ENCODE measurements at regions not wholly inside any gene's neighbourhood (a gene's known extent, or its start where the extent isn't known, plus 50 kb on each side); places are given as distances from the start of the nearest gene placed in this dataset.

GRCh38 chr4:74618659-74619058 is 173.7 kb downstream of the AREG start:
- Histone ChIP-seq H3K27me3 (replicated peaks in 1 of 7) (peaks cover 0 to 34% (median 0%) of the 10 kb centered on the region in 7 donors), H3K36me3 (no peaks in the 10 kb centered on the region), H3K27ac (no peak overlapping the region), H3K4me3 (no peak overlapping the region), H3K9me3 (no peaks in the 10 kb centered on the region), H3K4me1 (no peaks in the 10 kb centered on the region)
- DNase-seq: no peak
- 25 to 69% (median 40%) methylated on average over 1 of the region's 1 CpG for WGBS, 5 donors
- TF ChIP-seq CTCF (IDR thresholded peaks at IDR 0.05 in 8 of 11, conservative IDR thresholded peaks at IDR 0.05 in 3 of 11) (no peak), POLR2A (IDR thresholded peaks at IDR 0.05) (no peak), POLR2AphosphoS5 (IDR thresholded peaks at IDR 0.05) (no peak)
- intact Hi-C loops (cut with DNase I; ENCODE audit: low total_unique reads): no loop called here

DNA sequence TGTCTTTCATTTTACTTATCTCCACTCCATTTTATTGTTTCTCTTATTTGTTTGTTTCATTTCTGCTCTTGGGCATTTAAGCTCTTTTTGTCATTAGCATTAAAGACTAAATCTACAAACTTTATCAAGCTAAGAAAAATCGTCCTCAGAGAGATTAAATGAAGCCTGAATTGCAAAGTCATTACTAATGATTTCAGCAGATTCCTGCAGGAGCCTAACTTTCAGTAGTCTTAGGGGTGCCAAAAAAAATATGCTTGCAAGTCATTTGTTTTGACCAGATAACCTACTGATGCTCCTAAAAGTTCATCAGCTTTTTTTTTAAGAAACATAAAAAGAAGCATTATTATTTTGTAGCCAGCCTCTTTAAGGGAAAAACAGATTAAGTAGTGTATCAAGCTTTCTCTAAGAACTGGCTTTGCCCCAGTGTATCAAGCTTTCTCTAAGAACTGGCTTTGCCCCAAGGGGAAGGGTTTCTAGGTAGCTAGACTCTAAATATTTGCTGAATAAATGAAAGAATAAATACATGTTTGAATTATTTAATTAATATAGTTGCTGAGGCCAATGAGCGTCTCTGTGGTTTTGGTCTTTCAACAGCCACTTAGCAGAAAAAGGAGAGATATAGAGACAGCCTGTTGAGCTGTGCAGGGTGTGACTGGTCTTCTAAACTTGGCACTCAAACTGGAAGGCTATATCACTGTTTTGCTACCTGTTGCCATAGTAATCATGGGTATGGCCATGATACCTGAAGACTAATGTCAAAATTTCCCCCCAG is 174.2 kb downstream of the BTC start:
- Histone ChIP-seq H3K27ac (no peak overlapping the region), H3K4me3 (no peak overlapping the region), H3K36me3 (no peaks in the 10 kb centered on the region), H3K27me3 (replicated peaks in 1 of 7) (peaks cover 0 to 34% (median 0%) of the 10 kb centered on the region in 7 donors), H3K4me1 (peaks cover 0 to 9% (median 0%) of the 10 kb centered on the region in 6 donors), H3K9me3 (no peaks in the 10 kb centered on the region)
- intact Hi-C loops (cut with DNase I; ENCODE audit: low total_unique reads): no loop called here
- WGBS, 5 donors: 63 to 77% (median 65%) methylated on average over 2 of the region's 2 CpGs
- DNase-seq: no peak
- TF ChIP-seq CTCF (IDR thresholded peaks at IDR 0.05 in 8 of 11, conservative IDR thresholded peaks at IDR 0.05 in 3 of 11) (no peak), POLR2AphosphoS5 (IDR thresholded peaks at IDR 0.05) (no peak), POLR2A (IDR thresholded peaks at IDR 0.05) (no peak)

DNA sequence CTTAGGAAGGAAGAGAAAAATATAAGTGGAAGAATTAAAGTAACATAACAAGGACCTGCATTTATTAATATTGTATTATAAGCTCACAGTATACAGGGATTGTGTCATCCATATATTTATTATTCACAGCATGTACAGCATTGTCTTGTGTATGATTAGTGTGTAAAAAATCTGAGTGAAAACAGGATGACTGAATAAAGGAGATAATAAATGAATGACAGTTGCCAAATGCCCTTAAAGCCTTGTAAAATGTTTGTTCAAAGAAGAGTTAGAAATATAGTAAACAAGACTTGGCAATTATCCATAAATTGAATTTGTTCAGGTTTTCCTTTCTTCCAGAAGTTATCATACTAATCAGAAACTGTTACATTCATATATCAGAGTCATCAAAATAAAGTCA is 172.7 kb downstream of the BTC start:
- intact Hi-C loops (cut with DNase I; ENCODE audit: low total_unique reads): no loop called here
- H3K4me3 ChIP-seq: no peak overlapping the region

More for the DNA sequence above, 172.7 kb downstream of the BTC start:
- no peaks in the 10 kb centered on the region for H3K9me3 ChIP-seq
- no peaks in the 10 kb centered on the region for H3K36me3 ChIP-seq
- no peak for DNase-seq
- TF ChIP-seq POLR2AphosphoS5 (IDR thresholded peaks at IDR 0.05) (no peak), CTCF (IDR thresholded peaks at IDR 0.05 in 8 of 11, conservative IDR thresholded peaks at IDR 0.05 in 3 of 11) (no peak), POLR2A (IDR thresholded peaks at IDR 0.05) (no peak)
- H3K27me3 ChIP-seq (replicated peaks in 1 of 7): peaks cover 0 to 34% (median 0%) of the 10 kb centered on the region in 7 donors
- no peak overlapping the region for H3K27ac ChIP-seq
- peaks cover 0 to 20% (median 0%) of the 10 kb centered on the region in 6 donors for H3K4me1 ChIP-seq
